A549 (cell line): ENCODE measurements at regions not wholly inside any gene's neighbourhood (a gene's known extent, or its start where the extent isn't known, plus 50 kb on each side); places are given as distances from the start of the nearest gene placed in this dataset.

ENCODE experiments used
- ATAC-seq, 2 experiments: fragments of 200-7000 bp in 1 of 2; fragments of >200 bp in 1 of 2; cut with Nextera tagmentation in 1 of 2; cut with Tn5 transposase in 1 of 2; 3 replicates each; pipeline versions ENCODE4 v1.8.0 to v1.9.1; 2018 to 2020; ENCODE audit warnings: mild to moderate bottlenecking in 1 of 2, moderate library complexity in 1 of 2
- CTCF ChIA-PET: fragments of 300-600 bp; sonication (Branson Sonifier 250); formaldehyde crosslinking; extraction: SDS; loops from one replicate; lab custom pipeline; 2021; ENCODE audit warnings: antibody characterized with exemption, inconsistent platforms; lab: Yijun Ruan, JAX
- POLR2A ChIA-PET: fragments of 350-600 bp; formaldehyde crosslinking; extraction: SDS; loops from one replicate; lab custom pipeline; 2021; ENCODE audit warnings: antibody characterized with exemption, inconsistent platforms; lab: Yijun Ruan, JAX
- DNase-seq, 2 experiments: peaks; one replicate each; pipeline versions ENCODE4 v3.0.0 to v3.0.0-alpha.2; 2011 to 2016; ENCODE audit warnings: low read depth in 1 of 2, low spot score in 1 of 2
- FAIRE-seq: peaks from 2 replicates; lab custom pipeline; 2011; peaks lifted over from hg19 to GRCh38; lab: Jason Lieb, UNC
- H3K27ac ChIP-seq, 2 experiments: fragments of >200 bp; sonication (Bioruptor Twin); formaldehyde crosslinking; 3 replicates each; pipeline ENCODE4 v1.5.1; 2016 to 2017
- H3K4me1 ChIP-seq: fragments of >200 bp; sonication (Bioruptor Twin); formaldehyde crosslinking; 3 replicates; pipeline ENCODE4 v1.6.1; 2016
- H3K4me2 ChIP-seq: fragments of >200 bp; sonication (Bioruptor Twin); formaldehyde crosslinking; 3 replicates; pipeline ENCODE4 v1.6.1; 2016
- H3K4me3 ChIP-seq: fragments of >200 bp; sonication (Bioruptor Twin); formaldehyde crosslinking; 3 replicates; pipeline ENCODE4 v1.5.1; 2016
- H3K9me3 ChIP-seq: fragments of >200 bp; sonication (Bioruptor Twin); formaldehyde crosslinking; 3 replicates; pipeline ENCODE4 v1.6.1; 2016
- CBX2 ChIP-seq: fragments of 200-600 bp; sonication (generic); IDR thresholded peaks from 2 replicates; pipeline ENCODE4 v1.6.1; 2016; ENCODE audit warnings: low read depth, mild to moderate bottlenecking, borderline replicate concordance
- CBX8 ChIP-seq: fragments of 200-600 bp; sonication (generic); IDR thresholded peaks from 2 replicates; pipeline ENCODE4 v1.6.1; 2016
- CEBPB ChIP-seq, 2 experiments: fragments of >200 bp in 1 of 2; sonication (Bioruptor Twin) in 1 of 2; formaldehyde crosslinking in 1 of 2; IDR thresholded peaks; 2 replicates each; pipeline ENCODE4 v1.6.1; 2012 to 2016
- CHD4 ChIP-seq: fragments of 200-600 bp; sonication (generic); IDR thresholded peaks from 2 replicates; pipeline ENCODE4 v1.6.1; 2016; ENCODE audit warnings: antibody characterized with exemption, mild to moderate bottlenecking, borderline replicate concordance
- FOSB ChIP-seq: fragments of 250-450 bp; sonication (Bioruptor Pico); IDR thresholded peaks from 2 replicates; pipeline ENCODE4 v1.5.0; 2020; ENCODE audit warnings: mild to moderate bottlenecking, moderate library complexity
- FOSL2 ChIP-seq, 2 experiments: fragments of 450-650 bp in 1 of 2; fragments of >200 bp in 1 of 2; sonication (Bioruptor Twin) in 1 of 2; formaldehyde crosslinking; IDR thresholded peaks; 2 replicates each; pipeline versions ENCODE4 v1.5.0 to v1.6.1; 2016 to 2020; ENCODE audit warnings: mild to moderate bottlenecking in 1 of 2, moderate library complexity in 1 of 2
- FOXS1 ChIP-seq: fragments of 250-450 bp; sonication (Bioruptor Pico); IDR thresholded peaks from 2 replicates; pipeline ENCODE4 v1.5.0; 2020; ENCODE audit warnings: mild to moderate bottlenecking, moderate library complexity
- GATA3 ChIP-seq: IDR thresholded peaks from 2 replicates; pipeline ENCODE4 v1.6.1; 2012; ENCODE audit warnings: borderline replicate concordance
- HOXA7 ChIP-seq: fragments of 250-450 bp; sonication (Bioruptor Pico); IDR thresholded peaks from 2 replicates; pipeline ENCODE4 v1.5.0; 2020; ENCODE audit warnings: mild to moderate bottlenecking, moderate library complexity
- HOXB13 ChIP-seq: fragments of 250-450 bp; sonication (Bioruptor Pico); IDR thresholded peaks from 2 replicates; pipeline ENCODE4 v1.5.0; 2020; ENCODE audit warnings: low read depth, mild to moderate bottlenecking, moderate library complexity
- JUN ChIP-seq, 2 experiments: fragments of >200 bp; sonication (Bioruptor Twin); formaldehyde crosslinking; IDR thresholded peaks; 2 replicates in 1 of 2; 3 replicates in 1 of 2; pipeline ENCODE4 v1.6.1; 2016 to 2017
- NPAS2 ChIP-seq: fragments of 250-450 bp; sonication (Bioruptor Pico); IDR thresholded peaks from 2 replicates; pipeline ENCODE4 v1.8.0; 2022; ENCODE audit warnings: mild to moderate bottlenecking, moderate library complexity, borderline replicate concordance
- RARB ChIP-seq: fragments of 250-450 bp; sonication (Bioruptor Pico); IDR thresholded peaks from 2 replicates; pipeline ENCODE4 v1.8.0; 2021; ENCODE audit warnings: mild to moderate bottlenecking, moderate library complexity
- RCOR1 ChIP-seq: fragments of 150-350 bp; IDR thresholded peaks from 2 replicates; pipeline ENCODE4 v1.6.1; 2014; ENCODE audit warnings: antibody characterized with exemption, low read length, low read depth
- RFX5 ChIP-seq: fragments of 450-650 bp; IDR thresholded peaks from 2 replicates; pipeline ENCODE4 v1.7.1; 2014; ENCODE audit warnings: antibody characterized with exemption, mild to moderate bottlenecking, moderate library complexity
- ZNF302 ChIP-seq: fragments of 250-450 bp; sonication (Bioruptor Pico); IDR thresholded peaks from 2 replicates; pipeline ENCODE4 v1.9.0; 2021; ENCODE audit warnings: inconsistent platforms, mild to moderate bottlenecking, moderate library complexity
- ZSCAN20 ChIP-seq: fragments of 250-450 bp; sonication (Bioruptor Pico); IDR thresholded peaks from 2 replicates; pipeline ENCODE4 v1.8.0; 2022; ENCODE audit warnings: mild to moderate bottlenecking, moderate library complexity
- WGBS: methylation state at CpG from one replicate; pipeline ENCODE4 v1.1.6; 2017; ENCODE audit errors: missing lambda C conversion rate; 5-methylcytosine and 5-hydroxymethylcytosine counted together
- TF ChIP-seq, protein P1 (sequence below): fragments of 150-350 bp; IDR thresholded peaks from 2 replicates; pipeline ENCODE4 v1.6.1; 2014; ENCODE audit warnings: low read depth, mild to moderate bottlenecking, low read length
- TF ChIP-seq, protein P2 (sequence below): fragments of 450-650 bp; IDR thresholded peaks from 2 replicates; pipeline ENCODE4 v1.6.1; 2014; ENCODE audit warnings: antibody characterized with exemption
- TF ChIP-seq, protein P3 (sequence below): IDR thresholded peaks from 2 replicates; pipeline ENCODE4 v1.6.1; 2012; ENCODE audit warnings: low read depth, borderline replicate concordance
- TF ChIP-seq, protein P4 (sequence below): IDR thresholded peaks from 2 replicates; pipeline ENCODE4 v1.6.1; 2012
- TF ChIP-seq, protein P5 (sequence below): fragments of 250-450 bp; sonication (Bioruptor Pico); IDR thresholded peaks from 2 replicates; pipeline ENCODE4 v1.5.0; 2020; ENCODE audit warnings: low read depth, mild to moderate bottlenecking, moderate library complexity

DNA sequence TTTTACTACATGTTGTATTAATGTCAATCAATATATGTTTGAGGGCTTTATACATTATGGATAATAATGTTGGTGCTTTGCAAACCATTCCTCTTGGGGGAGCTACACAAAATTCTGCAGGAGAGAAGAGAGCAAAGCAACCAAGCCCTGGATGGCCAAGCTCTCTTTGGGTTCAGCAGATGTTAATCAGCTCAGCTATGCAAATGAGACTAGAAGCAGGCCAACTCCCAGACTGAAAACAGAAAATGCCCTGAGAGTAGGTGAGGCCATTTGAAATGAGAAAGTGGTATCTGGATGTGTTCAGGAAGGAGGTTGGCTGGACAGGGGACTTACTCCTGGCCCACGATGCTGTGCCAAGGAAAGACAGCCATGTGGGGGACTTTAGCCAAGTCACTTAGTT lies 387.0 kb downstream of the BCOR start (continued):
- TF ChIP-seq, protein P1, sequence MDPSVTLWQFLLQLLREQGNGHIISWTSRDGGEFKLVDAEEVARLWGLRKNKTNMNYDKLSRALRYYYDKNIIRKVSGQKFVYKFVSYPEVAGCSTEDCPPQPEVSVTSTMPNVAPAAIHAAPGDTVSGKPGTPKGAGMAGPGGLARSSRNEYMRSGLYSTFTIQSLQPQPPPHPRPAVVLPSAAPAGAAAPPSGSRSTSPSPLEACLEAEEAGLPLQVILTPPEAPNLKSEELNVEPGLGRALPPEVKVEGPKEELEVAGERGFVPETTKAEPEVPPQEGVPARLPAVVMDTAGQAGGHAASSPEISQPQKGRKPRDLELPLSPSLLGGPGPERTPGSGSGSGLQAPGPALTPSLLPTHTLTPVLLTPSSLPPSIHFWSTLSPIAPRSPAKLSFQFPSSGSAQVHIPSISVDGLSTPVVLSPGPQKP, result no peak
- TF ChIP-seq ZNF302 (CRISPR knock-in tag), result no peak
- no peak for TF ChIP-seq GATA3
- no peak for TF ChIP-seq FOSL2 (IDR thresholded peaks at IDR 0.05)
- TF ChIP-seq FOSL2 (CRISPR knock-in tag; IDR thresholded peaks at IDR 0.05), result no peak

DNA sequence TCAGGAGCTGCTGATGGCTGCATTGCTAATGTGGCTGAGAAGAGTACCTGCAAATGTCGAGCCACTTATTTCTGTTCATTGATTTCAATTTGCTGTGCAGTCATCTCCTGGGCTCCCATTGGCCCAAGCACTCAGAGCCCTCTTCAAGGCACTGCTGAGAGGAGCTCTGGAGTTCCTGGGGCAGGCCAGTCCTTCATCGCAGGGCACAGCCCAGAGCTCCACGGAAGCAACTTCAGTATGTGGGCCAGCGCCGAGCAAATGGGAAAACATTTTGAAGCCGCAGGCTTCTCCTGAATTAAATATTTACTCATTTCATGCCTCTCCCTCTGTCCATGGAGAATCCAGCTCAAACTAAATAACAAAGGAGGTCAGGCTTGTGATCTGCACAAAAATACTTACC lies 383.3 kb downstream of the BCOR start:
- ATAC-seq, result no peak
- DNase-seq, result no peak
- POLR2A ChIA-PET, result interaction anchor here (0.5 kb wide), 1 partner anchor 22 kb away, joined by 3 read pairs; no protein-coding TSS in a partner anchor
- H3K9me3 ChIP-seq, result no peaks in the 10 kb centered on the region
- TF ChIP-seq HOXA7 (CRISPR knock-in tag), result no peak
- TF ChIP-seq FOSB (CRISPR knock-in tag), result no peak
- TF ChIP-seq, protein P2, sequence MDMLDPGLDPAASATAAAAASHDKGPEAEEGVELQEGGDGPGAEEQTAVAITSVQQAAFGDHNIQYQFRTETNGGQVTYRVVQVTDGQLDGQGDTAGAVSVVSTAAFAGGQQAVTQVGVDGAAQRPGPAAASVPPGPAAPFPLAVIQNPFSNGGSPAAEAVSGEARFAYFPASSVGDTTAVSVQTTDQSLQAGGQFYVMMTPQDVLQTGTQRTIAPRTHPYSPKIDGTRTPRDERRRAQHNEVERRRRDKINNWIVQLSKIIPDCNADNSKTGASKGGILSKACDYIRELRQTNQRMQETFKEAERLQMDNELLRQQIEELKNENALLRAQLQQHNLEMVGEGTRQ, result no peak
- no peak for TF ChIP-seq CHD4
- TF ChIP-seq NPAS2, result no peak
- no peak for TF ChIP-seq RFX5
- no peak for TF ChIP-seq GATA3
- TF ChIP-seq ZSCAN20 (CRISPR knock-in tag), result no peak
- TF ChIP-seq HOXB13 (CRISPR knock-in tag), result no peak
- TF ChIP-seq FOXS1 (CRISPR knock-in tag), result no peak
- TF ChIP-seq RCOR1, result no peak
- TF ChIP-seq JUN (IDR thresholded peaks at IDR 0.05), result no peak
- no peak for TF ChIP-seq CEBPB (IDR thresholded peaks at IDR 0.05)
- WGBS, result 54% methylated on average over 4 of the region's 6 CpGs
- H3K4me2 ChIP-seq, result no peak overlapping the region
- no peak overlapping the region for H3K4me3 ChIP-seq
- no peak for FAIRE-seq
- CTCF ChIA-PET, result interaction anchor here (1.2 kb wide), 1 partner anchor 16 kb away, joined by 4 read pairs; no protein-coding TSS in a partner anchor
- no peaks in the 10 kb centered on the region for H3K4me1 ChIP-seq
- H3K27ac ChIP-seq, result no peak overlapping the region

DNA sequence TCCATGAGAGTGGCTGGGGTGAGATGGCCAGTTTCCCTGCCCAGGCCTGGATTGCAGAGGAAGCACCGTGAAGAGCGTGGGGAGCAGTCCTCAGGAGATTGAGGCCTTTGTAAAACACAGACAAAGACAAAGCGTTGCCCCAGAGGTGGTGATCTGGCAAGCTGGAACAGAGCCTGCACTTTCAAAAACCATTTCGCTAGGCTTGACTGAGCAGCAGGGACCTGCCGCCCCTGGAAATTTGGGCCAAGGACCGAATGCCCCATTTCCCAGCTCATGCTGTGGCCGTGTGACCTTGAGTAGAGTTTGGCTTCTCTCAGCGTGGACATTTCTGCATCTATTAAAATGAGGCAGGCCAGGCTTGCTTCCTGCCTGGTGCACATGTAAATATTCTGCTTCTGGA lies 381.4 kb downstream of the BCOR start:
- Histone ChIP-seq H3K4me2 (no peak overlapping the region), H3K27ac (no peak overlapping the region), H3K4me1 (no peaks in the 10 kb centered on the region), H3K9me3 (no peaks in the 10 kb centered on the region), H3K4me3 (no peak overlapping the region)
- CTCF ChIA-PET, result interaction anchor here (1.0 kb wide), 1 partner anchor 455 kb away, joined by 3 read pairs; no protein-coding TSS in a partner anchor
- ATAC-seq (no peak), FAIRE-seq (no peak), DNase-seq (no peak)
- TF ChIP-seq CBX8, result no peak
- no peak for TF ChIP-seq CBX2
- WGBS, result 86% methylated on average over 8 of the region's 8 CpGs
- POLR2A ChIA-PET, result no interaction called here

DNA sequence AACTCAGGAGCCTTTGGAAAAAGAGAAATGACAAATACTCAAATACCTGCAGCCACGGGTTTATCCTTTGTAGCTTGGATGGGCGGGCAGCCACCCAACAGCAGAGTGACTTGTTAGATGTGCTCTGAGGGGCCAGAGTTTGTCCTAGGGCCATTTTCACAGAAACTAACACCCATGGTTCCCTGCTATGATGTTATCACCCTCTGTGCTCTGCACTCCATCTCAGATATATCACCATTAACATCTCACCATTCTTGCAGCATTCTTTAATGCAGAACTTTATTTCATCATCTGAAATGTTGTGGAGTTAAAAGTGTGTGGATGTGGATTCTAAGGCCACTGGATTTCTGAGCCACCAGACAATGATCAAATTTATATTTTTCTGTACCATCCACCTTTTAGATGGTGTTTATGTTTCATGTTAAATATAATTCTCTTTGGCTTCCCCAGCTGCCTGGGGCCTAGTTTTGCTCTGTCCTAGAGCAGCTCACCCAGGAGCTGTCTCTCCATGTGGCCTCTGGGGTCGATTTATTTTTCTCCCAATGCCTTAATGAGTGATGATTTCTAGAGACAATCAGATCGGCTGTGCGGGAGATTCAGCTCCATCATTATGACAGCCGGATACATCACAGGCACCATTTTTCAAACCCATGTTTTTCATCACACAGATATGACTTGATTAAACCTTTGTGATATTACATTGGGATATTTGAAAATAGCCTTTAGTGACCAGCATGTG lies 380.8 kb downstream of the BCOR start:
- H3K4me3 ChIP-seq, result no peak overlapping the region
- ChIA-PET POLR2A (no interaction called here), CTCF (interaction anchor here (0.6 to 1.0 kb wide), 2 partner anchors 9 to 456 kb away, joined by 3 to 4 read pairs; no protein-coding TSS in a partner anchor)
- H3K9me3 ChIP-seq, result no peaks in the 10 kb centered on the region
- FAIRE-seq, result no peak
- ATAC-seq, result no peak
- TF ChIP-seq, protein P3, sequence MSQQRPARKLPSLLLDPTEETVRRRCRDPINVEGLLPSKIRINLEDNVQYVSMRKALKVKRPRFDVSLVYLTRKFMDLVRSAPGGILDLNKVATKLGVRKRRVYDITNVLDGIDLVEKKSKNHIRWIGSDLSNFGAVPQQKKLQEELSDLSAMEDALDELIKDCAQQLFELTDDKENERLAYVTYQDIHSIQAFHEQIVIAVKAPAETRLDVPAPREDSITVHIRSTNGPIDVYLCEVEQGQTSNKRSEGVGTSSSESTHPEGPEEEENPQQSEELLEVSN, result no peak
- no peak for TF ChIP-seq FOSB (CRISPR knock-in tag)
- TF ChIP-seq, protein P4, sequence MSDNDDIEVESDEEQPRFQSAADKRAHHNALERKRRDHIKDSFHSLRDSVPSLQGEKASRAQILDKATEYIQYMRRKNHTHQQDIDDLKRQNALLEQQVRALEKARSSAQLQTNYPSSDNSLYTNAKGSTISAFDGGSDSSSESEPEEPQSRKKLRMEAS, result no peak
- TF ChIP-seq HOXB13 (CRISPR knock-in tag), result no peak
- TF ChIP-seq, protein P5, sequence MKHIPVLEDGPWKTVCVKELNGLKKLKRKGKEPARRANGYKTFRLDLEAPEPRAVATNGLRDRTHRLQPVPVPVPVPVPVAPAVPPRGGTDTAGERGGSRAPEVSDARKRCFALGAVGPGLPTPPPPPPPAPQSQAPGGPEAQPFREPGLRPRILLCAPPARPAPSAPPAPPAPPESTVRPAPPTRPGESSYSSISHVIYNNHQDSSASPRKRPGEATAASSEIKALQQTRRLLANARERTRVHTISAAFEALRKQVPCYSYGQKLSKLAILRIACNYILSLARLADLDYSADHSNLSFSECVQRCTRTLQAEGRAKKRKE (CRISPR knock-in tag), result no peak
- no peak for TF ChIP-seq CEBPB (IDR thresholded peaks at IDR 0.05)
- no peak for TF ChIP-seq RARB (CRISPR knock-in tag)
- no peak for DNase-seq
- H3K4me2 ChIP-seq, result no peak overlapping the region
- H3K4me1 ChIP-seq, result no peaks in the 10 kb centered on the region
- H3K27ac ChIP-seq, result no peak overlapping the region
- 65% methylated on average over 6 of the region's 6 CpGs for whole genome bisulfite sequencing
